PC-9 (cell line): ENCODE measurements at regions not wholly inside any gene's neighbourhood (a gene's known extent, or its start where the extent isn't known, plus 50 kb on each side); places are given as distances from the start of the nearest gene placed in this dataset.

Experiments
- CTCF ChIP-seq: fragments of 200-600 bp; sonication (generic); conservative IDR thresholded peaks from 2 replicates; pipeline ENCODE4 v1.6.1; 2017; ENCODE audit warnings: mixed run types, antibody characterized with exemption, mild to moderate bottlenecking, moderate library complexity
- EZH2 ChIP-seq: fragments of 200-600 bp; sonication (generic); IDR thresholded peaks from 2 replicates; pipeline ENCODE4 v1.8.0; 2017; ENCODE audit warnings: antibody characterized with exemption, low read depth

- TF ChIP-seq EZH2 (no peak), CTCF (peak; percentile 90)
These were observed 91.0 kb upstream of the KCNA3 start for GRCh38 chr1:110765640-110766335.
